ENCODE measurements at regions not wholly inside any gene's neighbourhood (a gene's known extent, or its start where the extent isn't known, plus 50 kb on each side); places are given as distances from the start of the nearest gene placed in this dataset.

- Mint-ChIP-seq H3K4me3 (ENCODE audit: low read depth, unreplicated experiment) (no peak overlapping the region), H3K9me3 (ENCODE audit: low read depth, unreplicated experiment) (no peaks in the 10 kb centered on the region), H3K27ac (ENCODE audit: unreplicated experiment) (no peak overlapping the region), H3K36me3 (ENCODE audit: insufficient read depth, unreplicated experiment) (no peaks in the 10 kb centered on the region), H3K4me1 (ENCODE audit: low read depth, unreplicated experiment) (peaks cover 7% of the 10 kb centered on the region), H3K27me3 (ENCODE audit: unreplicated experiment) (no peaks in the 10 kb centered on the region)
- no TSS peak for BruUV-seq (replicated peaks)
- intact Hi-C loops (cut with micrococcal nuclease; ENCODE audit: unreplicated experiment) = no loop called here
- CTCF ChIA-PET = interaction anchor here (0.6 kb wide), 1 partner anchor 49 kb away, joined by 3 read pairs; no protein-coding TSS in a partner anchor
- no peak for TF ChIP-seq CTCF (IDR thresholded peaks at IDR 0.05; ENCODE audit: unreplicated experiment)
- DNase-seq = no peak
Measured at GRCh38 chr7:13077466-13077865, 390.0 kb downstream of the ARL4A start.

- Mint-ChIP-seq H3K4me3 (ENCODE audit: low read depth, unreplicated experiment) (no peak overlapping the region), H3K27me3 (ENCODE audit: unreplicated experiment) (no peaks in the 10 kb centered on the region), H3K4me1 (ENCODE audit: low read depth, unreplicated experiment) (peaks cover 7% of the 10 kb centered on the region), H3K36me3 (ENCODE audit: insufficient read depth, unreplicated experiment) (no peaks in the 10 kb centered on the region), H3K9me3 (ENCODE audit: low read depth, unreplicated experiment) (no peaks in the 10 kb centered on the region), H3K27ac (ENCODE audit: unreplicated experiment) (no peak overlapping the region)
- no TSS peak for BruUV-seq (replicated peaks)
- CTCF ChIA-PET = interaction anchor here (0.6 kb wide), 1 partner anchor 1935 kb away, joined by 4 read pairs; no protein-coding TSS in a partner anchor
- intact Hi-C loops (cut with micrococcal nuclease; ENCODE audit: unreplicated experiment) = no loop called here
- no peak for DNase-seq
- TF ChIP-seq CTCF (IDR thresholded peaks at IDR 0.05; ENCODE audit: unreplicated experiment) = no peak
Measured at GRCh38 chr7:13078105-13078504, 390.7 kb downstream of the ARL4A start.

GRCh38 chr7:13090959-13091358 lies 403.5 kb downstream of the ARL4A start:
- Mint-ChIP-seq H3K9me3 (ENCODE audit: low read depth, unreplicated experiment) (peaks cover 6% of the 10 kb centered on the region), H3K27me3 (ENCODE audit: unreplicated experiment) (no peaks in the 10 kb centered on the region), H3K4me3 (ENCODE audit: low read depth, unreplicated experiment) (no peak overlapping the region), H3K27ac (ENCODE audit: unreplicated experiment) (no peak overlapping the region), H3K4me1 (ENCODE audit: low read depth, unreplicated experiment) (no peaks in the 10 kb centered on the region), H3K36me3 (ENCODE audit: insufficient read depth, unreplicated experiment) (no peaks in the 10 kb centered on the region)
- intact Hi-C loops (cut with micrococcal nuclease; ENCODE audit: unreplicated experiment) = no loop called here
- TF ChIP-seq CTCF (IDR thresholded peaks at IDR 0.05; ENCODE audit: unreplicated experiment) = no peak
- CTCF ChIA-PET = interaction anchor here (0.5 to 0.9 kb wide), 2 partner anchors 525 to 1788 kb away, joined by 3 to 4 read pairs; no protein-coding TSS in a partner anchor
- DNase-seq = no peak
- no TSS peak for BruUV-seq (replicated peaks)

- no TSS peak for BruUV-seq (replicated peaks)
Measured at GRCh38 chr7:13091974-13092707, 404.7 kb downstream of the ARL4A start.

More at GRCh38 chr7:13091974-13092707, 404.7 kb downstream of the ARL4A start:
- no peak for TF ChIP-seq CTCF (IDR thresholded peaks at IDR 0.05; ENCODE audit: unreplicated experiment)
- CTCF ChIA-PET = no interaction called here
- no peak for DNase-seq
- peaks cover 6% of the 10 kb centered on the region for H3K9me3 Mint-ChIP-seq (ENCODE audit: low read depth, unreplicated experiment)
- no peak overlapping the region for H3K27ac Mint-ChIP-seq (ENCODE audit: unreplicated experiment)
- no peaks in the 10 kb centered on the region for H3K27me3 Mint-ChIP-seq (ENCODE audit: unreplicated experiment)
- no peak overlapping the region for H3K4me3 Mint-ChIP-seq (ENCODE audit: low read depth, unreplicated experiment)
- H3K36me3 Mint-ChIP-seq (ENCODE audit: insufficient read depth, unreplicated experiment) = no peaks in the 10 kb centered on the region
- intact Hi-C loops (cut with micrococcal nuclease; ENCODE audit: unreplicated experiment) = no loop called here
- H3K4me1 Mint-ChIP-seq (ENCODE audit: low read depth, unreplicated experiment) = no peaks in the 10 kb centered on the region
